Skeletal muscle satellite cell (primary cell): ENCODE measurements at regions not wholly inside any gene's neighbourhood (a gene's known extent, or its start where the extent isn't known, plus 50 kb on each side); places are given as distances from the start of the nearest gene placed in this dataset.
"Not testable (repeated sequence)": the region's sequence is repeated elsewhere in the genome, so short reads cannot be mapped to it uniquely, and the experiment has no call there.

ENCODE experiments used
- H3K27me3 ChIP-seq: 2 replicates; pipeline ENCODE4 v1.7.0; 2013; ENCODE audit warnings: low read length; ENCODE audit not compliant: control insufficient read depth, insufficient read depth
- H3K36me3 ChIP-seq: 2 replicates; pipeline ENCODE4 v1.7.0; 2013; ENCODE audit warnings: mild to moderate bottlenecking, control low read depth, low read length; ENCODE audit not compliant: insufficient read depth
- H3K4me1 ChIP-seq: 2 replicates; pipeline ENCODE4 v1.7.0; 2013; ENCODE audit warnings: low read length; ENCODE audit not compliant: control insufficient read depth, insufficient read depth
- H3K4me2 ChIP-seq: 2 replicates; pipeline ENCODE4 v1.7.0; 2013; ENCODE audit warnings: mild to moderate bottlenecking, low read length
- H3K4me3 ChIP-seq: 2 replicates; pipeline ENCODE4 v1.7.0; 2013; ENCODE audit warnings: low read length
- H3K9ac ChIP-seq: 2 replicates; pipeline ENCODE4 v1.7.0; 2013; ENCODE audit warnings: mild to moderate bottlenecking, low read depth, low read length, moderate library complexity
- H3K9me3 ChIP-seq: replicated peaks from 2 replicates; pipeline ENCODE4 v1.7.0; 2013; ENCODE audit warnings: mild to moderate bottlenecking, control low read depth, low read length

DNA sequence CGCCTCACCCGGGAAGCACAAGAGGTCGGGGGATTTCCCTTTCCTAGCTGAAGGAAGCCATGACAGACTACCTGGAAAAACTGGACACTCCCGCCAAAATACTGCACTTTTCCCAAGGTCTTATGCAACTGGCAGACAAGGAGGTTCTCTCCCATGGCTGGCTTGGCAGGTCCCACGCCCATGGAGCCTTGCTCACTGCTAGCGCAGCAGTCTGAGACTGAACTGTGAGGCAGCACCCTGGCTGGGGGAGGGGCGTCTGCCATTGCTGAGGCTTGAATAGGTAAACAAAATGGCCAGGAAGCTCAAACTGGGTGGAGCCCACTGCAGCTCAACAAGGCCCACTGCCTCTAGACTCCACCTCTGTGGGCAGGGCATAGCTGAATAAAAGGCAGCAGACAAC, 92.1 kb downstream of the C4BPA start:
- not testable (repeated sequence) for H3K27me3 ChIP-seq, H3K36me3 ChIP-seq

DNA sequence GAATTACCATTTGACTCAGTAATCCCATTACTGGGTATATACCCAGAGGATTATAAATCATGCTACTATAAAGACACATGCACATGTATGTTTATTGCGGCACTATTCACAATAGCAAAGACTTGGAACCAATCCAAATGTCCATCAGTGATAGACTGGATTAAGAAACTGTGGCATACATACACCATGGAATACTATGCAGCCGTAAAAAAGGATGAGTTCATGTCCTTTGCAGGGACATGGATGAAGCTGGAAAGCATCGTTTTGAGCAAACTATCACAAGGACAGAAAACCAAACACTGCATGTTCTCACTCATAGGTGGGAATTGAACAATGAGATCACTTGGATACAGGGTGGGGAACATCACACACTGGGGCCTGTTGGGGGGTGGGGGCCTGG, 97.5 kb downstream of the C4BPA start:
- not testable (repeated sequence) for H3K27me3 ChIP-seq, H3K4me1 ChIP-seq, H3K4me3 ChIP-seq, H3K36me3 ChIP-seq, H3K4me2 ChIP-seq, H3K9ac ChIP-seq, H3K9me3 ChIP-seq

More for the DNA sequence above, 92.1 kb downstream of the C4BPA start:
- H3K9me3 ChIP-seq, H3K9ac ChIP-seq, H3K4me1 ChIP-seq, H3K4me3 ChIP-seq, H3K4me2 ChIP-seq: not testable (repeated sequence)

DNA sequence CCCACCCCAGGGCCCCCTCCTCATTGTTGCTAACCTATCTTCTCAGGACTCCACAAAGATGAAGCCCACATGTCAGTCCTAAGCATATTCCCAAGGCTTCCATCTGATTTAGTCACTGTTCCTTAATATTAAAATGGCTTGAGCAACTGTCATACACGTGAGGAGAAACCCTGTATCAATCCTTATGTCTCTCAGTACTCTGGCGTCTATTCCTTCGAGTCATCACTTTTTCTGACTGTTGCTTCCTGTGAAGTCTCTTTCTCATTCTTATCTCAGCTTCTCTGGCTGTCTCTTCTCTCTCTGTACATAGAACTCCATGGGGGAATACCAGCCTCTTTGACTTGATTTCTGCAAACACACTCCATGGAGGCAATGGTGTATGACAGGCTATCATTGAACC, 98.4 kb downstream of the C4BPA start:
- no peaks in the 10 kb centered on the region for H3K4me1 ChIP-seq
- no peaks in the 10 kb centered on the region for H3K27me3 ChIP-seq
- H3K36me3 ChIP-seq = no peaks in the 10 kb centered on the region
- H3K4me2 ChIP-seq = no peak overlapping the region
- no peak overlapping the region for H3K9ac ChIP-seq
- H3K9me3 ChIP-seq = no peaks in the 10 kb centered on the region
- no peak overlapping the region for H3K4me3 ChIP-seq

DNA sequence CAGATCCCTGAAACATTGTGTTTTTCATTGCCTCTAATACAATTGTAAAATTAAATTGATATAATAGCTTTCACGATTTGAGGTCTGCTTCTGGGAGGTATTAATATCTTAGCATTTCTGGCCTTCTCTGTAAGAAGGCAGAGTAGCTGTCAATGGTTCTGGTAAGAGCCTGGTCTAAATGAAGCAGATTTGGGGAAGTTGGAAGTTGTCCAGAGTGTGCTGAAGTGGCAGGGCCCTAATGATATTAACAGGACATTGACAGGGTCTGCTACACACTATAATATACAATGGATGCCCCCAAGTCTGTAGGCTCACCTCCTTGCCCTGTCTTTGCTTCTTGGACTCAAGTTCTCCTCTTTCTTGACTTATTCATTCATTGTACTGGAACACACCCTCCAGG, 99.5 kb downstream of the C4BPA start:
- H3K9ac ChIP-seq = no peak overlapping the region
- no peaks in the 10 kb centered on the region for H3K4me1 ChIP-seq
- H3K27me3 ChIP-seq = no peaks in the 10 kb centered on the region
- no peaks in the 10 kb centered on the region for H3K36me3 ChIP-seq
- no peaks in the 10 kb centered on the region for H3K9me3 ChIP-seq
- H3K4me2 ChIP-seq = no peak overlapping the region
- H3K4me3 ChIP-seq = no peak overlapping the region

DNA sequence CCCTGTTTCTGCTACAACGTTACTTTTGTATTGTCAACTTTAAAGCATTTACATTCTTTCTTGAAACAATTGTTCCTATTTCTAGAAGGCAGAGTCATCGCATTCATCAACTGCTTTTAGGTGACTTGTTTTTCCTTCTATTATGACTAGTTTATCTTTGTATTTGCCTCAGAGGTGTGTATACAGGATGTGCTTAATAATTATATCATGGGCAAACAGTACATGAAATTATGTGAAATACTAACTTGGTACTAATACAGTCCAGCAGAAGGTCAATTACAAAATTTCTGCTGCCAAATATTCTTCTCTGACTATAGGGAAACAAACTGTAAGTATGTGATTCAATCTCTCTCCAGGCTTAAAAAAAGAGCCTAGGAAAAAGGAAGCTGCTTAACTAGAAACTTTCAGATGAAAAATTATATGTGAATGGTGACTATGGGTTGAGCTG, 101.6 kb downstream of the C4BPA start:
- Histone ChIP-seq H3K4me2 (no peak overlapping the region), H3K4me3 (no peak overlapping the region), H3K9ac (no peak overlapping the region), H3K36me3 (no peaks in the 10 kb centered on the region), H3K9me3 (no peaks in the 10 kb centered on the region), H3K27me3 (no peaks in the 10 kb centered on the region), H3K4me1 (no peaks in the 10 kb centered on the region)

DNA sequence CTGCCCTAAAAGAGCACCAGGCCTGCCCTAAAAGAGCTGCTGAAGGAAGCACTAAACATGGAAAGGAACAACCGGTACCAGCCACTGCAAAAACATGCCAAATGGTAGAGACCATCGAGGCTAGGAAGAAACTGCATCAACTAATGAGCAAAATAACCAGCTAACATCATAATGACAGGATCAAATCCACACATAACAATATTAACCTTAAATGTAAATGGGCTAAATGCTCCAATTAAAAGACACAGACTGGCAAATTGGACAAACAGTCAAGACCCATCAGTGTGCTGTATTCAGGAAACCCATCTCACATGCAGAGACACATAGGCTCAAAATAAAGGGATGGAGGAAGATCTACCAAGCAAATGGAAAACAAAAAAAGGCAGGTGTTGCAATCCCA, 104.7 kb downstream of the C4BPA start:
- H3K27me3 ChIP-seq, H3K4me2 ChIP-seq, H3K36me3 ChIP-seq, H3K4me3 ChIP-seq, H3K4me1 ChIP-seq, H3K9ac ChIP-seq, H3K9me3 ChIP-seq: not testable (repeated sequence)

DNA sequence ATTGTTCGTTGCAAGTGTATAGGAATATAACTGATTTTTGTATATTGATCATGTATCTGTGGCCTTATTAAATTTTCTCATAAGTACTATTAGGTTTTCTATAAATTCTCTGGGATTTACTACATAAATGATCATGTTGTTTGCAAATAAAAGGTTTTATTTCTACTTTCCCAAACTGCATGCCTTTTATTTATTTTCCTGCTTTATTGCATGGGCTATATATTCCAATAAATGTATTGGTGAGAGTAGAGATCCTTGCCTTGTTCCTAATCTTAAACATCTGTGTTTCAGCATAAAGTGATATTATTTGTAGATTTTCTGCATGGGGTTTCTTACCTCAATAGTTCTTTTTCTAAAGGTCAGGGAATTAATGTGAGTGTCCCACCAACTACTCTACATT, 107.0 kb upstream of the CD55 start:
- H3K27me3 ChIP-seq = no peaks in the 10 kb centered on the region
- no peaks in the 10 kb centered on the region for H3K4me1 ChIP-seq
- no peak overlapping the region for H3K4me3 ChIP-seq
- H3K36me3 ChIP-seq = no peaks in the 10 kb centered on the region
- H3K4me2 ChIP-seq = no peak overlapping the region
- H3K9me3 ChIP-seq = no peaks in the 10 kb centered on the region
- H3K9ac ChIP-seq = no peak overlapping the region

DNA sequence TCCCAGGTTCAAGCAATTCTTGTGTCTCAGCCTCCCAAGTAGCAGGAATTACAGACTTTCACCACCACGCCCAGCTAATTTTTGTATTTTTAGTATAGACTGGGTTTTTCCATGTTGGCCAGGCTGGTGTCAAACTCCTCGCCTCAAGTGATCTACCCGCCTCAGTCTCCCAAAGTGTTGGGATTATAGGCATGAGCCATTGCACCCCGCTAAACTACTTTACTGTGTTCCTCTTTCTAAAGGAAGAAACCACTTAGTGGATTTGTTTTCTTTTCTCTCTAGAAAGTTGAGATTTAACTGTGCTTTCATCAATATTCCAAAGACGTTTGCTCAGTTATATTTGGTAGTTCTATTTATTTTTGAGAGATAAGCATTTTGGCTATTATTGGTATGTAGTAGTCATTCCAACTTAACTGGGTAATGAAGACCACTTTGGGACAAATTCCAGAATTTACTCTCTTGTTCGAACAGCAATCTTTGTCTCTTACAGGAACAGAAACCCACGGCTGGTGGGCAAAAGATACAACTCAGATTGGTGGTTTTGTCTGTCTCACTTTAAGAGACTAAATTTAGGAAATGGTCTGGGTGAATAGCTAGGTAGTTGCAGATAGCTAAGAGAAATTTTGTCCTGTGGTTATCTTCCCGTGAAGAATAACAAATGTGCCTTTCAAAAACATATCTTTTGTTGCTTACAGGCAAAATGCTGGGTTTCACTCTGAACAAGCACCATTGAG, 103.5 kb upstream of the CD55 start:
- no peak overlapping the region for H3K9ac ChIP-seq

DNA sequence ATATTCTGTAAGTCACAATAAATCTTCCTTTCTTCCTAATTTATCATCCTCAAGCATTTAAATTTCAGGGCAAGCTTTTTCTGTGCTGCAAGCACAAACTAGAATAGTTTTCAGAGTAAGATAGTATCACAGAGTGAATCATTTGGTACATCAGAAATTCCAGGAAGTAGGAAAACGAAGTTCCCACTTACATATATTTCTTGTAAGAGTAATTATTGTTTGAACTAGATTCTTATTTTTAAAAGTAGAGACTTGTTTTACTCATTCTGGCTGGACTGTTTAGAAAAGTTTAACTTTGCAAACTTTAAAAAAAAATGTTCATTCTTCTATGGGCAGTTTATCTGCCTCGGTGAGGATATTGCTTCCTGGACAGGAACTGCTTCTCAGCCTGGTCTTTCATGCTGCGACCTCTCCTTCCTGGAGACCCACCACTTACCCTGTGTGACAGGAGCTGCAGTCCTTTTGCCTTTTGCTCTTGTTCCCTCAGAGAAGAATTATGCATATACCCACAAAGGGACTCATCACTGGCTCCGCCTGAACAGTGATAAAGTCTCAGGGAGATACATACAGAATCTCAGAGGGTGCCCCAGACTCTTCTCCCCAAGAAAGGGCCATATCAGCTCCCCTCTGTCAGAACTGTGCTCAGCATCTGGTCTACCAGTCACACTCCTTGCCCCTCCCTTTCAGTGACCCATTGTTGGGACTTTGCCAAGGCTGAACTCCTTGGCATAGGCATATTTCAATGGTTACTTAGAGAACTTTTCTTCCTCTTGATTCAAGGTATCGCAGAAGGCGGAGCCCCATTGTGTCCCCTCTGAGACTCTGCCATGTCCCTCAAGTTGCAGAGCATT, 102.7 kb upstream of the CD55 start:
- no peaks in the 10 kb centered on the region for H3K36me3 ChIP-seq
- no peaks in the 10 kb centered on the region for H3K9me3 ChIP-seq
- H3K4me2 ChIP-seq = no peak overlapping the region
- no peaks in the 10 kb centered on the region for H3K27me3 ChIP-seq
- H3K4me1 ChIP-seq = no peaks in the 10 kb centered on the region
- H3K9ac ChIP-seq = no peak overlapping the region
- no peak overlapping the region for H3K4me3 ChIP-seq

More for the DNA sequence above, 103.5 kb upstream of the CD55 start:
- Histone ChIP-seq H3K36me3 (no peaks in the 10 kb centered on the region), H3K27me3 (no peaks in the 10 kb centered on the region), H3K4me2 (no peak overlapping the region), H3K4me3 (no peak overlapping the region), H3K9me3 (no peaks in the 10 kb centered on the region), H3K4me1 (no peaks in the 10 kb centered on the region)

DNA sequence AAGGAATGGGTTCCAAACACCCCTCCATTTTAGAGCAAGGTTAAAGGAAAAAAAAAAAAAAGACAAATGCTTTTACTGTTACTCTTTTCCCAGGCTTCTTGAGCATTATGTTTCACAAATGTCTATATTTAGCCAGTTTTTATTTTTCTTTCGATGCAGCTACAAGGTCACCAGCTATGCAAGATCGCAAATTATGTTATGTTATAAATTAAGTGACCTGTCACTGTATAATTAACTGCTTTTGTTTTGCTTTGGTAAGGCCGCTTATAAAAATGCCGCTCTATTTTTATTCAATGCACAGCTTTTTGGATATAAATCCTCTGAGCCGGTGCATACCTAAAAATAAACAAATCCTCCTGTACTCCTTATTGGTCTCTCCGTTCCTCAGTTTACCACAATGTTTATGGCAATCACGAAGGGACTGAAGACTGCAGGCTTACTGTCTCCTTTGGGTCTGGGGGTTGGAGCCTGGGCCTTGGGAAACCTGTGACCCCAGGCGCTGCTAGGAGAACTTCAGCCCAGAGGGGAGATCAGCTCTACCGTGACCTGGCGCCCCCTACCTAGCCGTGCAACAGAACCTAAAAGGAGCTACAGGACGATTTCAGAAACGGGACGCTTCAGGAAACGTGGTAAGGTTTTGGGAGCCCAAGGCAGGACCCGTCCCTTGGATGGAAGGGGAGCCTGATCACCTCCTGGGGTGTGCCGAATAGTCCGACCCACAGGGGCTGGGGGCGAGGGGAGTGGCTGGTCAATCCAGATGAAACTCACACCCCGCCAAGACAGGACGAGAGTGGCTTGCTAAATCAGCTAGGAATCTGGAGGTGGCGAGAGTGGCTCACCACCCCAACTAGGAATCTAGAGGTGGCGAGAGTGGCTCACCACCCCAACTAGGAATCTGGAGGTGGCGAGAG, 101.2 kb upstream of the CD55 start:
- Histone ChIP-seq H3K9ac (no peak overlapping the region), H3K9me3 (no peaks in the 10 kb centered on the region), H3K4me3 (no peak overlapping the region)

DNA sequence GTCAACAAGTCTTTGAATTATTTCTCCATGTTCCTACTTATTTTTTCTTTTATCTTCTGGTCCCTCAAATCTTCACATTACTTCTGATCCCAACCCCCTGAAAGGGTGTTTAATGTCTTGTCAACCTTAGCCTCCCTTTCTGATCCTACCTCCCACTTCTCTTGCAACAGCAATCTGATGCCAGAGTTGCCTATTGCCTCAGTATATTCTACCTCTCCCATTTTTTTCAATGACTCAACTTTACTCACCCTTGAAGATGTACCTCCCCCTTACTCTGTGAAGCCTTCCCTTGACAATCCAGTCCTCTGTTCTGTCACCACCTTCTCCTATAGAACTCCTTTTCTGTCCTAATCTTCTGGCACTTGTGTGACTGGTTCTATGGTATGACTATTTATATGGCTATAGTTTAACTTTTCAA, 99.5 kb upstream of the CD55 start:
- Histone ChIP-seq H3K36me3 (no peaks in the 10 kb centered on the region), H3K9me3 (no peaks in the 10 kb centered on the region), H3K9ac (no peak overlapping the region), H3K4me3 (no peak overlapping the region), H3K27me3 (no peaks in the 10 kb centered on the region), H3K4me1 (no peaks in the 10 kb centered on the region), H3K4me2 (no peak overlapping the region)

More for the DNA sequence above, 101.2 kb upstream of the CD55 start:
- Histone ChIP-seq H3K4me2 (no peak overlapping the region), H3K4me1 (no peaks in the 10 kb centered on the region), H3K36me3 (no peaks in the 10 kb centered on the region), H3K27me3 (no peaks in the 10 kb centered on the region)
